ENCODE measurements at regions not wholly inside any gene's neighbourhood (a gene's known extent, or its start where the extent isn't known, plus 50 kb on each side); places are given as distances from the start of the nearest gene placed in this dataset.

DNA sequence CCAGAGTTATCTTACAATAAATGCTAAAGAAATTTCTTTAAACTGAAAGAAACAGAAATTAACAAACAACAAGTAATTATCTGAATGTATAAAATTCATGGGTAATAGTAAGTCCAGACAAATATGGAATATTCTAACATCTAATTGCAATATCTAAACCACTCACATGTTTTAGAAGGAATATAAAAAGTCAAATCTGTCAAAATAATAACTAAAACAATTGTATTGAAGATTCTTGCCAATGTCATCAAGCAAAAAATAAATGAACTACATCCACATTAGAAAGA lies 942.9 kb upstream of the PCDH20 start:
- ATAC-seq (replicated peaks) (no peak), DNase-seq (no peak)
- H3K27me3 Mint-ChIP-seq = no peaks in the 10 kb centered on the region
- no peaks in the 10 kb centered on the region for H3K4me1 Mint-ChIP-seq (ENCODE audit: low read depth in 2 of 2)
- no peaks in the 10 kb centered on the region for H3K36me3 Mint-ChIP-seq (ENCODE audit: insufficient read depth)
- H3K9me3 Mint-ChIP-seq = peaks cover 0 to 3% of the 10 kb centered on the region in 2 donors
- H3K27ac Mint-ChIP-seq = no peak overlapping the region
- H3K4me3 Mint-ChIP-seq = no peak overlapping the region

DNA sequence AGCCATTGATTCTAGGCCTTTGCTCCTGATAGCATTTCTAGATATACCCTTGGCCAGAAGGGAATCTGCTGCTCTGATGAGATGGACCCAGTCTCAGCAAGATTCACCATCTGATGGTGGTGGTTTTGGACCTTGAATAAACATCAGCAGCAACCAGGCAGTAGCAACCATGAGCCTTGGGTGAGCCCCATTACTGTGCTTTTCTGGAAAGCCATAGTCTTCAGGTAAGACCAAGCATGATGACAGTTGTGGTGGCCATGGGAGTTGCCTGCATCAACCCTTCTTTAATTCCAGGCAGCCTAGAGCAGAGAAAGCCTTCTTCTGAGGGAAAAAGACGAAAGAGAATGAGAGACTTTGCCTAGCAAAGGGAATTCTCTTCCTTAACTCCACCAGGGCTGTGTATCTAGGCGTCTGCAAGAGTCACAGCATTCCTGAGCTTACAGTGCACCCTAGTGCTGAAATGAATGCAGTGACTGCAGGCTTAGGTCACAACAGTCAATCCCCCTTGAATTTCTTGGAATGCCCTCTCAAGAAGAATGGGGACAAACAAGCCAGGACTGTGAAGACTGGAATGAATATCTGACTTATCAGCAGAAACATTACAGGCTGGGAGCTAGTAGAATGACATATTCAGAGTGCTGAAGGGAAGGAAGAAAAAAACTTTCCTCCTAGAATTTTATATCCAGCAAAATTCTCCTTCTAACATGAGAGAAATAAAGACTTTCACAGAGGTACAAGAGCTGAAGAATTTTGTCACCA lies 942.4 kb upstream of the PCDH20 start:
- Mint-ChIP-seq H3K9me3 (peaks cover 0 to 3% of the 10 kb centered on the region in 2 donors), H3K27ac (no peak overlapping the region), H3K27me3 (no peaks in the 10 kb centered on the region), H3K4me1 (ENCODE audit: low read depth in 2 of 2) (no peaks in the 10 kb centered on the region), H3K4me3 (no peak overlapping the region), H3K36me3 (ENCODE audit: insufficient read depth) (no peaks in the 10 kb centered on the region)
- ATAC-seq (replicated peaks) = no peak
- DNase-seq = no peak

DNA sequence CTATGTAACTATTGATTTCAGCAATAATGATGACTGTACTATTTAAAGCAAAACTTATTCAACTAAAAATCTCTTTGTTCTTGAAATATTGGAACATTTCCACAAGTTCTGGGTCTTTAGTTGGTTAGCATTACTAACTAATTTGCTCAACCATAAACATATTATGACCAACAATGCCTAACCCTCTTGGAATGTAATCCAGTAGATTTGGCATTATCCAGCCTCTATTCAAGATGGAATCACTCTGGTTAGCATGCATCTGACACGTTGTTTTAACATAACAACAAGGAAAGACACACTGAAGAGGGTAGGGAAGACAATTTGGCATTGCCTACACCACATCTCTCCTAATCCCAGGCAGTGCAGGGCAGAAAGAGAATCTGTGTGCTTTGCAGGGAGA lies 941.3 kb upstream of the PCDH20 start:
- Mint-ChIP-seq H3K36me3 (ENCODE audit: insufficient read depth) (no peaks in the 10 kb centered on the region), H3K4me3 (no peak overlapping the region), H3K27ac (no peak overlapping the region), H3K9me3 (peaks cover 0 to 3% of the 10 kb centered on the region in 2 donors), H3K4me1 (ENCODE audit: low read depth in 2 of 2) (no peaks in the 10 kb centered on the region), H3K27me3 (no peaks in the 10 kb centered on the region)
- DNase-seq = no peak
- no peak for ATAC-seq (replicated peaks)

DNA sequence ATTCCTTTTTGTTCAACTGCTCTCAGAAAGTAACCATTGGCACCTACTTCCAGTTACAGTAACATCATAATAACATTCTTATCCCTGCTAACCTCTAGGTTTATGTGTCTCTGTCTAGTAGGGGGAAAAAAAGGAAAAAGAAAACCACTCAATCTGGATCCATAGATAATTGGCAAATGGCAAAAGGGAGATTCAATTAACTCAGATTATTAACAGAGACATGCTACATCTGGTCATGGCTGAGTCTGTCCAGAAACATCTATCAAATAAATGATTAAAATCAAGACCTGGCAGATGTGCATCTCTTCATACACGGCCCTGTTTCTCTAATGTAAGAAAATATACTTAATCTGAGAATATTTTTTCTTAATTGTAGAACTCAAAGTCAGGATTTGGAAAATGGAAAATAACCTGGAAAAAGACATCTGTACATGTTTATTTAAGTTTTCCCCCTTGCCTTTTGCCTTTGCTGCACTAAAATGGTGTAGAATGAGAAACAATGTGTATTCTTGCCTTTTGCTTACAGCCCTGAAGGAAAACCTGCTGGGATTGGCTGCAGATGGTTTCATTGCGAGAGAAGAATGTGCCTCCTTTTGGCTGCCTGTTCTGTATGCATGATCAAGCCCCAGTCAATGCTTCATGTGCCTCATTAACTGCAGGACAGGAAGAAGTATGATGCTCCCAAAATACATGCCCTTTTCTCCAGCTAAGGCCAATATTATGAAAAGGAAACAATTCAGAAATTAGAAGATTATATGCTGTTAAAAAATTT lies 921.6 kb upstream of the PCDH20 start:
- H3K9me3 Mint-ChIP-seq = peaks cover 2 to 12% of the 10 kb centered on the region in 2 donors
- H3K4me1 Mint-ChIP-seq (ENCODE audit: low read depth in 2 of 2) = no peaks in the 10 kb centered on the region
- no peak overlapping the region for H3K27ac Mint-ChIP-seq
- H3K27me3 Mint-ChIP-seq = no peaks in the 10 kb centered on the region
- H3K36me3 Mint-ChIP-seq (ENCODE audit: insufficient read depth) = no peaks in the 10 kb centered on the region
- DNase-seq = no peak
- H3K4me3 Mint-ChIP-seq = no peak overlapping the region
- no peak for ATAC-seq (replicated peaks)

DNA sequence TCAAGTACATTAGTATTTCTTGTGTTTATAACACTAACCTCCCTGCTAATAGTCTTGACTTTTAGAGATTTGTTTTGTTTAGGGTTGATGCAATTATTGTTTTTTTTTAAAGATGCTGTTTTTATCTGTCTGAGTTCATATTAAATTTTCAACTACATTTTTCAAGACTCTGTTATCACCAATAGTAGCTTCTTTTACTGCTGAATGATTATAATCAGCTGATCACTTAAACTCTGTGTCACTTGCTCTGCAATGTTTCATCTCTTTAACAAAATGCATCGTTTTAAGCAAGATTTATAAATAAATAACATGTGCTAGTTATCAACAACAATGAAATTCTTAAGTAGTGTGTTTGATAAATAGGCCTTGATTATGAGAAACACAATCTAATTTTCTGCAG lies 920.9 kb upstream of the PCDH20 start:
- DNase-seq = no peak
- no peaks in the 10 kb centered on the region for H3K27me3 Mint-ChIP-seq
- no peak overlapping the region for H3K27ac Mint-ChIP-seq

DNA sequence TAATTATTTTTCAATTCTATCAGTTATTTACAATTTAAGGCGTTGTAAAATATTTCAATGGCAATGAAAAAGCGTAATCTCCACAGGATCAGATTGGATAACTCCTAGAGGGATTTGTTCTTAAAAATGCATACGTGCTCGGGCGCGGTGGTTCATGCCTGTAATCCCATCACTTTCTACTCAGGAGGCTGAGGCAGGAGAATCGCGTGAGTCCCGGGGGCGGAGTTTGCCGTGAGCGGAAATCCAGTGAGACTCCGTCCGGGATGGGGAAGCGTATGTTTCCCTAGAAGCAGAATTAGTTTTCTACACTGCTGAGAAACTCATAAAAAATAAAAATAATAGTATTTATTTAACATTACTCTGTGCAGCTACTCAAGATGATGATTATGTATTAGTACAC lies 917.8 kb upstream of the PCDH20 start:
- no peaks in the 10 kb centered on the region for H3K4me1 Mint-ChIP-seq (ENCODE audit: low read depth in 2 of 2)
- H3K27ac Mint-ChIP-seq = no peak overlapping the region
- peaks cover 2 to 12% of the 10 kb centered on the region in 2 donors for H3K9me3 Mint-ChIP-seq
- no peak overlapping the region for H3K4me3 Mint-ChIP-seq
- H3K27me3 Mint-ChIP-seq = no peaks in the 10 kb centered on the region
- DNase-seq = no peak
- no peak for ATAC-seq (replicated peaks)
- H3K36me3 Mint-ChIP-seq (ENCODE audit: insufficient read depth) = no peaks in the 10 kb centered on the region

More for the DNA sequence above, 920.9 kb upstream of the PCDH20 start:
- H3K9me3 Mint-ChIP-seq = peaks cover 2 to 12% of the 10 kb centered on the region in 2 donors
- no peak for ATAC-seq (replicated peaks)
- no peaks in the 10 kb centered on the region for H3K36me3 Mint-ChIP-seq (ENCODE audit: insufficient read depth)
- H3K4me3 Mint-ChIP-seq = no peak overlapping the region
- no peaks in the 10 kb centered on the region for H3K4me1 Mint-ChIP-seq (ENCODE audit: low read depth in 2 of 2)

DNA sequence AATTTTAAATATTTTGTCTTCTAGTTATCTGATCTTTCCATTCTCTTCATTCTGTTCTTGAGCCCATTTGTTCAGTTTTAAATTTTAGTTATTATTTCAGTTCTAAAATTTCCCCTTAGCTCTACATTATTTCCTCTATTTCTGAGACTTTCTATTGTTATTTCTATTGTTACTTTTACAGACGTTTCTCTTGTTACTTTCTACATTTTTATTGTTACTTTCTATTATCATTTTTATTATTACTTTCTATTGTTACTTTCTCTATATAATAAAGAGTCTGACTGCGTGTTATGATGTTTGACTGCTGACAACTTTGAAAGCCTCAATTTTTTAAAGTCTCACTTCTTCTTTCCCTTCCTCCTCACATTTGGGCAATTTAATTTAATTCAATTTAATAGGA lies 915.7 kb upstream of the PCDH20 start:
- Mint-ChIP-seq H3K4me1 (ENCODE audit: low read depth in 2 of 2) (no peaks in the 10 kb centered on the region), H3K27ac (no peak overlapping the region), H3K4me3 (no peak overlapping the region), H3K27me3 (no peaks in the 10 kb centered on the region), H3K9me3 (peaks cover 5 to 17% of the 10 kb centered on the region in 2 donors), H3K36me3 (ENCODE audit: insufficient read depth) (no peaks in the 10 kb centered on the region)
- ATAC-seq (replicated peaks) = no peak
- no peak for DNase-seq

DNA sequence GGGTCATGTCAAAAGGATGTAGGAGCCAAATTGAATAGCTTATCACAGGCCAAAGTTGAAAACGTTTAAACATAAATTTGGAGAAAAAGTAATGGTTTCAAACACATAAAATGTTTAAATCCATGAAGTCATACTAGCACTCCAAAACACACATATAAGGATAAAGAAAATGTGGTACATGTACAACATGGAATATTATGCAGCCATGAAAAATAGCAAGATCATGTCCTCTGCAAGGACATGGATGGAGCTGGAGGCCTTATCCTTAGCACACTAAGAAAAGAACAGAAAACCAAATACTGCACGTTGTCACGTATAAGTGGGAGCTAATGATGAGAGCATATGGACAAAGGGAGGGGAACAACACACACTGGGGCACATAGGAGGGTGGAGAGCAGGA lies 911.7 kb upstream of the PCDH20 start:
- no peak for DNase-seq
- no peaks in the 10 kb centered on the region for H3K4me1 Mint-ChIP-seq (ENCODE audit: low read depth in 2 of 2)
- H3K27me3 Mint-ChIP-seq = no peaks in the 10 kb centered on the region
- no peak for ATAC-seq (replicated peaks)
- no peak overlapping the region for H3K4me3 Mint-ChIP-seq
- H3K9me3 Mint-ChIP-seq = peaks cover 3 to 5% of the 10 kb centered on the region in 2 donors
- no peak overlapping the region for H3K27ac Mint-ChIP-seq
- no peaks in the 10 kb centered on the region for H3K36me3 Mint-ChIP-seq (ENCODE audit: insufficient read depth)

DNA sequence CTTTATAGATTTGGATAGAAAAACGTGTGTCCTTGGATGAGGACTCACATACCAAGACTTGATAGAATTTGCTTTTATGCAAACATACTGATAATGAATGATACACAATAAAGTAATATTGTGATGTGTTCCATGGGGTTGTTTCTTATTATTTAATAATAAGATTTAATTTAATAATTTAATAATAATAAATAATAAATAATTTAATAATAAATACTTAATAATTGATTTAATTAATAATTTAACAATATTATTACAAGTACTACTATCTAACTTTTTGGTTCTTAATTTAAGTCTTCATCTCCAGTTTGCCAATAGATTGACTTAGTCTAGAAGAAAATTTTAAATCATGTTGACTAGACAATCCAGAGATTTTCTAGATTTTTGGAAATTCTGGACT lies 909.2 kb upstream of the PCDH20 start:
- H3K4me1 Mint-ChIP-seq (ENCODE audit: low read depth in 2 of 2) = no peaks in the 10 kb centered on the region
- ATAC-seq (replicated peaks) (no peak), DNase-seq (no peak)
- no peaks in the 10 kb centered on the region for H3K27me3 Mint-ChIP-seq
- no peaks in the 10 kb centered on the region for H3K36me3 Mint-ChIP-seq (ENCODE audit: insufficient read depth)
- H3K27ac Mint-ChIP-seq = no peak overlapping the region
- H3K9me3 Mint-ChIP-seq = peaks cover 3 to 5% of the 10 kb centered on the region in 2 donors
- H3K4me3 Mint-ChIP-seq = no peak overlapping the region

DNA sequence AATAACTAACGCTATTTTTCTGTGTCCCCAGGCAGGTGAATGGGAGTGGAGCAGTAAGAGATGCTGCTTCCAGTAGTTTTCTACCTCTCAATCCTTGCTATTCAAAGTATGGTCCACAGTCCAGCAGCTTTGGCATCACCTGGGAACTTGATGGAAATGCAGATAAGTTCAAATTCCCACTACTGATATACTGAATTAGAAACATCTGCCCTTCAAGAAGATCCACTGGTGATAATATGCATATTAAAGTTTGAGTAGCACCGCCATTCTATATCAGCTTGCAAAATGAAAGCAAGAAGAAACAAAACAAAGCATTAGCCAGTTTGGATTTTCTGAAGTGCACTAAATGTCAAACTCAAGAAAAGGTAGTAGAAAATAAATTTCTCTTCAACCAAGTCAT lies 906.2 kb upstream of the PCDH20 start:
- no peak for DNase-seq
- H3K27ac Mint-ChIP-seq = no peak overlapping the region
- no peaks in the 10 kb centered on the region for H3K27me3 Mint-ChIP-seq
- H3K9me3 Mint-ChIP-seq = no peaks in the 10 kb centered on the region
- H3K36me3 Mint-ChIP-seq (ENCODE audit: insufficient read depth) = no peaks in the 10 kb centered on the region
- H3K4me3 Mint-ChIP-seq = no peak overlapping the region
- no peaks in the 10 kb centered on the region for H3K4me1 Mint-ChIP-seq (ENCODE audit: low read depth in 2 of 2)
- ATAC-seq (replicated peaks) = no peak

DNA sequence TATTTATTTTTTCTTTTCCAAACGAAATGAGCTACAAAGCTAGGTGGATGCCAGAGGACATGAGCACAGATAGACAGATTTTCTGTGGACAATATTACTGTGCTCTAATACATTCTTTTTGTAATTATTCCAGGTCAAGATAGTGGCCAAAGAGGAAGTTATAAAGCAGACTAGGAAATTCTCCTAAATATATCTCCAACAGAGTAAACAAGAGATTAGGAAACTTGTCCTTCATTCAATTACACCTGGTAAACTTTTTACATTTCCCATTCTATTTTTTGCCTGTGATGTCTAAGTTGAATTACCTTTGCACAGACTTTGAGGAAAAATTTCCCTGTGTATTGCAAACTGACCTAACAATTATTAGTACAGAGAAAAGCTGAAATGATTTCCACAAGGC lies 905.5 kb upstream of the PCDH20 start:
- DNase-seq = no peak
- H3K9me3 Mint-ChIP-seq = no peaks in the 10 kb centered on the region
- H3K36me3 Mint-ChIP-seq (ENCODE audit: insufficient read depth) = no peaks in the 10 kb centered on the region
- H3K27me3 Mint-ChIP-seq = no peaks in the 10 kb centered on the region
- no peak overlapping the region for H3K4me3 Mint-ChIP-seq
- H3K27ac Mint-ChIP-seq = no peak overlapping the region
- ATAC-seq (replicated peaks) = no peak
- H3K4me1 Mint-ChIP-seq (ENCODE audit: low read depth in 2 of 2) = no peaks in the 10 kb centered on the region

GRCh38 chr13:62320129-62321108 lies 904.8 kb upstream of the PCDH20 start:
- Mint-ChIP-seq H3K27ac (no peak overlapping the region), H3K9me3 (no peaks in the 10 kb centered on the region), H3K4me1 (ENCODE audit: low read depth in 2 of 2) (no peaks in the 10 kb centered on the region), H3K4me3 (no peak overlapping the region), H3K27me3 (no peaks in the 10 kb centered on the region), H3K36me3 (ENCODE audit: insufficient read depth) (no peaks in the 10 kb centered on the region)
- DNase-seq = no peak
- no peak for ATAC-seq (replicated peaks)

DNA sequence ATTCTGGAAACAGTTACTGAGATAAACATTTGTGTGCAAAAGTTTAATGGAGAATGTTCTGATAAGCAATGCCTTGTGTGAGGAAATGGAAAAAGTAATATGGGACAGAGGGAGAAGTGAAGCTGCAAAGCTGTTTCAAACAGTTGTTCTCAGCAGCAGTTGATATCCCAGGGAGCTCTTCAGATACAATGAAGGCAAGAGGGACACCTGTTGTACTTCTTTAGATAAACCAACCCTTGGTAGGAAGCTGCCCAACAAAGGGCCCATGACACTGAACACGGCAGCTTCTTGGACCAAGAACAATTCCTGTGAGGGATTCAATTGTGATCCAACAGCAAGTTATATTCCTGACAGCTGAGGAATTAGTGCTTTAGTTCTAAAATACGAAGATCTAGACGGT lies 894.3 kb upstream of the PCDH20 start:
- H3K27me3 Mint-ChIP-seq = no peaks in the 10 kb centered on the region
- H3K27ac Mint-ChIP-seq = no peak overlapping the region
- DNase-seq (no peak), ATAC-seq (replicated peaks) (no peak)
- H3K4me1 Mint-ChIP-seq (ENCODE audit: low read depth in 2 of 2) = no peaks in the 10 kb centered on the region
- H3K36me3 Mint-ChIP-seq (ENCODE audit: insufficient read depth) = peaks cover 3% of the 10 kb centered on the region
- peaks cover 6 to 8% of the 10 kb centered on the region in 2 donors for H3K9me3 Mint-ChIP-seq
- no peak overlapping the region for H3K4me3 Mint-ChIP-seq
